ENCODE measurements at regions not wholly inside any gene's neighbourhood (a gene's known extent, or its start where the extent isn't known, plus 50 kb on each side); places are given as distances from the start of the nearest gene placed in this dataset.

DNA sequence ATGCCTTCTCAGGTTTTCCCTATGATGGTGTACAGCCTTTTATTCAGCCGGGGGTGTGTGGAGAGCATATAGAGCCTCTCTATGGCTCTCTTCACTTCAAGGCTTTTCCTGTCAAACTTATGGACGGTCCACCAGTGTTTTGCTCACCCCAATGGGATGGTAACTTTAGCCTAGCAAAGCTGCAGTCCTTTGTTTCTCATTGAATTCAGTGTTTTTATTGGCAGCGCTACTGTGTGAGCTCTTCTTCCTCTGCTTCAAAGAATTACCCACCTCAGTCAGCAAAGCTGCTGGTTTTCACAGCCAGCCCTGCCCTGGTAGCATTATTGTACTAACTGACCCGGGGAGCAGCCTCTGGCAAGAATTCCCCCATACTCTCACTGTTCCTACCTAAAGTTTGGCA lies 145.3 kb upstream of the RRP15 start:
- H3K36me3 ChIP-seq (ENCODE audit: control insufficient read depth in 2 of 3, insufficient read depth in 3 of 3, low read length in 3 of 3), result no peaks in the 10 kb centered on the region
- no peaks in the 10 kb centered on the region for H3K4me1 ChIP-seq (ENCODE audit: control insufficient read depth in 2 of 3, insufficient read depth in 2 of 3, low read depth in 1 of 3, low read length in 3 of 3)
- TF ChIP-seq, protein P1, sequence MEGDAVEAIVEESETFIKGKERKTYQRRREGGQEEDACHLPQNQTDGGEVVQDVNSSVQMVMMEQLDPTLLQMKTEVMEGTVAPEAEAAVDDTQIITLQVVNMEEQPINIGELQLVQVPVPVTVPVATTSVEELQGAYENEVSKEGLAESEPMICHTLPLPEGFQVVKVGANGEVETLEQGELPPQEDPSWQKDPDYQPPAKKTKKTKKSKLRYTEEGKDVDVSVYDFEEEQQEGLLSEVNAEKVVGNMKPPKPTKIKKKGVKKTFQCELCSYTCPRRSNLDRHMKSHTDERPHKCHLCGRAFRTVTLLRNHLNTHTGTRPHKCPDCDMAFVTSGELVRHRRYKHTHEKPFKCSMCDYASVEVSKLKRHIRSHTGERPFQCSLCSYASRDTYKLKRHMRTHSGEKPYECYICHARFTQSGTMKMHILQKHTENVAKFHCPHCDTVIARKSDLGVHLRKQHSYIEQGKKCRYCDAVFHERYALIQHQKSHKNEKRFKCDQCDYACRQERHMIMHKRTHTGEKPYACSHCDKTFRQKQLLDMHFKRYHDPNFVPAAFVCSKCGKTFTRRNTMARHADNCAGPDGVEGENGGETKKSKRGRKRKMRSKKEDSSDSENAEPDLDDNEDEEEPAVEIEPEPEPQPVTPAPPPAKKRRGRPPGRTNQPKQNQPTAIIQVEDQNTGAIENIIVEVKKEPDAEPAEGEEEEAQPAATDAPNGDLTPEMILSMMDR (IDR thresholded peaks at IDR 0.05; ENCODE audit: borderline replicate concordance, extremely low read depth, insufficient read depth), result no peak
- FAIRE-seq (no peak), DNase-seq (no peak)
- H3K4me3 ChIP-seq (ENCODE audit: low read length in 3 of 3), result no peak overlapping the region
- no peaks in the 10 kb centered on the region for H3K9me3 ChIP-seq (ENCODE audit: control insufficient read depth in 2 of 3, insufficient read depth in 1 of 3, low read length in 3 of 3)
- intact Hi-C loops (cut with DNase I), result no loop called here
- no peak overlapping the region for H3K27ac ChIP-seq (ENCODE audit: low read depth in 2 of 2, low read length in 2 of 2)
- no peak overlapping the region for H3K9ac ChIP-seq (ENCODE audit: low read length in 3 of 3)
- no peaks in the 10 kb centered on the region for H3K27me3 ChIP-seq (ENCODE audit: control insufficient read depth, insufficient read depth, low read length)

DNA sequence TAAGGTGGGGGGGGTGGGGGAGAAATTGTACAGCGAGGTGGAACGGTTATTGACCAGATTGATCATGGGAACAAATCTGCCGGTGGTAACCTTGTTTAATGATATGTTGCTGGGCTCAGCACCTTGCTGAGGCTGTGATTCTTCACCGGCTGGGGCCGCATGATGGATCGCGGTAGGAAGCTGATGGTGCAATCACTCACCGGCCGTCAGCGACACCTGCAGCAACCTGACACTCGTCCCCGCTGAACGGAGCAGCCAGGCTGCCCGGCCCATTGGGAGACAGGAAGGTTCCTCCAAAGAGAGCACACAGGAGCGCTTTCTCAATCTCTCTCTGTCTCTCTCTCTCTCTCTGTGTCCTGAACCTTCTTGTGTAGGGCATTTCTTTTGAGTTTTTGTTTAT lies 128.5 kb upstream of the RRP15 start:
- DNase-seq, result peak; percentile 40 to 68 (median 57)
- Histone ChIP-seq H3K4me1 (ENCODE audit: control insufficient read depth in 2 of 3, insufficient read depth in 2 of 3, low read depth in 1 of 3, low read length in 3 of 3) (no peaks in the 10 kb centered on the region), H3K27ac (ENCODE audit: low read depth in 2 of 2, low read length in 2 of 2) (no peak overlapping the region), H3K4me3 (ENCODE audit: low read length in 3 of 3) (no peak overlapping the region), H3K9ac (ENCODE audit: low read length in 3 of 3) (no peak overlapping the region), H3K9me3 (ENCODE audit: control insufficient read depth in 2 of 3, insufficient read depth in 1 of 3, low read length in 3 of 3) (no peaks in the 10 kb centered on the region), H3K36me3 (ENCODE audit: control insufficient read depth in 2 of 3, insufficient read depth in 3 of 3, low read length in 3 of 3) (no peaks in the 10 kb centered on the region), H3K27me3 (ENCODE audit: control insufficient read depth, insufficient read depth, low read length) (no peaks in the 10 kb centered on the region)
- intact Hi-C loops (cut with DNase I), result no loop called here
- TF ChIP-seq, protein P1 (IDR thresholded peaks at IDR 0.05; ENCODE audit: borderline replicate concordance, extremely low read depth, insufficient read depth), result no peak
- no peak for FAIRE-seq

DNA sequence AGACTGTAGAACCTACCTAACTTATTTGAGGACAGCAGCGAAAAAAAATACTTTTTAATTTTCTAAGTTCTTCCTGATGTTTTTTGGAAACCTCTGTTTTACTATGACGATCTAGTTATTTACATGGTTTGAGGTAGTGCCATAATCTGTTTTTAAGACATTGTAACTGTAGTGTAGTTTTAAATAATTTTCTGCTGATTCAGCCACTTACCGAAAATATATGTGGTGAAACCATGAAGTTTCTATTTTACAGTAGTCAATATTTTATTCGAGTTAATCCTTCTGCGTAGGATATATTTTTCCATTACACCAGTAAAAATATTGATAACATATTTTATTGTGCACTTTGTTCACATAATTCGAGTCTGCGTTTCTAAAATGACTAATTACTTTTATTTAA lies 121.7 kb upstream of the RRP15 start:
- Histone ChIP-seq H3K36me3 (ENCODE audit: control insufficient read depth in 2 of 3, insufficient read depth in 3 of 3, low read length in 3 of 3) (no peaks in the 10 kb centered on the region), H3K27me3 (ENCODE audit: control insufficient read depth, insufficient read depth, low read length) (peaks cover 50% of the 10 kb centered on the region), H3K9ac (ENCODE audit: low read length in 3 of 3) (no peak overlapping the region), H3K4me3 (ENCODE audit: low read length in 3 of 3) (no peak overlapping the region), H3K27ac (ENCODE audit: low read depth in 2 of 2, low read length in 2 of 2) (no peak overlapping the region), H3K4me1 (ENCODE audit: control insufficient read depth in 2 of 3, insufficient read depth in 2 of 3, low read depth in 1 of 3, low read length in 3 of 3) (peaks cover 0 to 7% (median 0%) of the 10 kb centered on the region in 3 donors), H3K9me3 (ENCODE audit: control insufficient read depth in 2 of 3, insufficient read depth in 1 of 3, low read length in 3 of 3) (no peaks in the 10 kb centered on the region)
- peak in 1 of 5 donors; percentile 8 for DNase-seq
- intact Hi-C loops (cut with DNase I), result no loop called here
- TF ChIP-seq, protein P1 (IDR thresholded peaks at IDR 0.05; ENCODE audit: borderline replicate concordance, extremely low read depth, insufficient read depth), result no peak
- FAIRE-seq, result no peak
